ENCODE measurements at regions not wholly inside any gene's neighbourhood (a gene's known extent, or its start where the extent isn't known, plus 50 kb on each side); places are given as distances from the start of the nearest gene placed in this dataset.

GRCh38 chr16:31712064-31712540 lies 161.5 kb upstream of the ZNF267 start:
- no peak overlapping the region for H3K4me2 ChIP-seq (ENCODE audit: low read depth, low read length, poor library complexity, severe bottlenecking)
- no peaks in the 10 kb centered on the region for H3K27me3 ChIP-seq (ENCODE audit: low read length)
- no peaks in the 10 kb centered on the region for H3F3A ChIP-seq (ENCODE audit: insufficient read depth)
- no peaks in the 10 kb centered on the region for H3K9me3 ChIP-seq (ENCODE audit: insufficient read depth, low read length)
- H3K9ac ChIP-seq (ENCODE audit: low read length) = no peak overlapping the region
- peaks cover 36% of the 10 kb centered on the region for H3K79me2 ChIP-seq (ENCODE audit: insufficient read depth, low read length)
- no peaks in the 10 kb centered on the region for H3K36me3 ChIP-seq (ENCODE audit: low read length)
- H3K4me3 ChIP-seq (ENCODE audit: insufficient read depth, low read length, poor library complexity, severe bottlenecking) = no peak overlapping the region
- H4K20me1 ChIP-seq (ENCODE audit: low read depth, low read length) = no peaks in the 10 kb centered on the region
- TF ChIP-seq EZH2phosphoT487 (conservative IDR thresholded peaks at IDR 0.05; ENCODE audit: low read length) = no peak
- no peak for TF ChIP-seq CTCF (IDR thresholded peaks at IDR 0.05; ENCODE audit: insufficient read depth, low read length, poor library complexity, severe bottlenecking)
- no peak overlapping the region for H3K27ac ChIP-seq (ENCODE audit: low read depth, low read length)
- no peak overlapping the region for H2AFZ ChIP-seq (ENCODE audit: low read depth, low read length, severe bottlenecking)
- H3K9me2 ChIP-seq (replicated peaks; ENCODE audit: insufficient read depth, low read length) = no peaks in the 10 kb centered on the region

- Histone ChIP-seq H2AFZ (ENCODE audit: low read depth, low read length, severe bottlenecking) (peak overlapping the region; percentile 85), H3K4me3 (ENCODE audit: insufficient read depth, low read length, poor library complexity, severe bottlenecking) (peak overlapping the region; percentile 96), H3K27me3 (ENCODE audit: low read length) (no peaks in the 10 kb centered on the region), H3K9me2 (replicated peaks; ENCODE audit: insufficient read depth, low read length) (no peaks in the 10 kb centered on the region), H3K36me3 (ENCODE audit: low read length) (no peaks in the 10 kb centered on the region), H3K9ac (ENCODE audit: low read length) (peak overlapping the region; percentile 94), H3K27ac (ENCODE audit: low read depth, low read length) (peak overlapping the region; percentile 72), H3F3A (ENCODE audit: insufficient read depth) (no peaks in the 10 kb centered on the region), H4K20me1 (ENCODE audit: low read depth, low read length) (no peaks in the 10 kb centered on the region), H3K4me2 (ENCODE audit: low read depth, low read length, poor library complexity, severe bottlenecking) (peak overlapping the region; percentile 74), H3K79me2 (ENCODE audit: insufficient read depth, low read length) (peaks cover 40% of the 10 kb centered on the region), H3K9me3 (ENCODE audit: insufficient read depth, low read length) (no peaks in the 10 kb centered on the region)
- TF ChIP-seq CTCF (IDR thresholded peaks at IDR 0.05; ENCODE audit: insufficient read depth, low read length, poor library complexity, severe bottlenecking) = no peak
- no peak for TF ChIP-seq EZH2phosphoT487 (conservative IDR thresholded peaks at IDR 0.05; ENCODE audit: low read length)
Observed at GRCh38 chr16:31713071-31713944, 160.3 kb upstream of the ZNF267 start.

- H3K4me2 ChIP-seq (ENCODE audit: low read depth, low read length, poor library complexity, severe bottlenecking) = peak overlapping the region; percentile 74
- no peaks in the 10 kb centered on the region for H3K9me3 ChIP-seq (ENCODE audit: insufficient read depth, low read length)
- no peaks in the 10 kb centered on the region for H3K36me3 ChIP-seq (ENCODE audit: low read length)
- peak overlapping the region; percentile 94 for H3K9ac ChIP-seq (ENCODE audit: low read length)
- peak overlapping the region; percentile 96 for H3K4me3 ChIP-seq (ENCODE audit: insufficient read depth, low read length, poor library complexity, severe bottlenecking)
- no peaks in the 10 kb centered on the region for H4K20me1 ChIP-seq (ENCODE audit: low read depth, low read length)
- no peaks in the 10 kb centered on the region for H3F3A ChIP-seq (ENCODE audit: insufficient read depth)
- peak overlapping the region; percentile 72 for H3K27ac ChIP-seq (ENCODE audit: low read depth, low read length)
- H3K27me3 ChIP-seq (ENCODE audit: low read length) = no peaks in the 10 kb centered on the region
- H2AFZ ChIP-seq (ENCODE audit: low read depth, low read length, severe bottlenecking) = peak overlapping the region; percentile 85
- H3K79me2 ChIP-seq (ENCODE audit: insufficient read depth, low read length) = peaks cover 46% of the 10 kb centered on the region
- TF ChIP-seq CTCF (IDR thresholded peaks at IDR 0.05; ENCODE audit: insufficient read depth, low read length, poor library complexity, severe bottlenecking) = peak; percentile 32
- TF ChIP-seq EZH2phosphoT487 (conservative IDR thresholded peaks at IDR 0.05; ENCODE audit: low read length) = no peak
- no peaks in the 10 kb centered on the region for H3K9me2 ChIP-seq (replicated peaks; ENCODE audit: insufficient read depth, low read length)
Observed at GRCh38 chr16:31713945-31714902, 159.4 kb upstream of the ZNF267 start.

All from SU-DHL-6 (cell line).